ENCODE measurements at regions not wholly inside any gene's neighbourhood (a gene's known extent, or its start where the extent isn't known, plus 50 kb on each side); places are given as distances from the start of the nearest gene placed in this dataset.

DNA sequence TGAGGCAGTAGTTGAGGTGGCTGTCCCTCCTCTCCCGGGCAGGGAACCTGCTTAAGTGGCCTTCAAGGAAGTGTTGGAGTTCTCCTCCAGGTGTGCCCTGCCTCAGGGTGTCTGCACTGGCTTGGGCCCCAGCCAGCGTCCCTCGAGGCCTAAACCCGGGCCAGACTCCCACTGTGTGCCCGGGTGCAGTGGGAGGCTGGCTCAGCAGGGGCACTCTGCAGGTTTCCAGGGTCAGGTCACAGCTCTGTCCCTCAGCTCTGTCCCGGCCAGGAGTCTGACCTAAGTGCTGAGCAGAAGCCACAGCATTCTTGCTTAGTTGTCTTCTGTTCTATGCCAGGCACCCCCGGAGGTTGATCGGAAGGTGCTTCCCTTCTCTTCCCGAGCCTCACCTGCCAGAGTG lies 69.0 kb upstream of the OTOS start:
- DNase-seq (ENCODE audit: low read depth): no peak

DNA sequence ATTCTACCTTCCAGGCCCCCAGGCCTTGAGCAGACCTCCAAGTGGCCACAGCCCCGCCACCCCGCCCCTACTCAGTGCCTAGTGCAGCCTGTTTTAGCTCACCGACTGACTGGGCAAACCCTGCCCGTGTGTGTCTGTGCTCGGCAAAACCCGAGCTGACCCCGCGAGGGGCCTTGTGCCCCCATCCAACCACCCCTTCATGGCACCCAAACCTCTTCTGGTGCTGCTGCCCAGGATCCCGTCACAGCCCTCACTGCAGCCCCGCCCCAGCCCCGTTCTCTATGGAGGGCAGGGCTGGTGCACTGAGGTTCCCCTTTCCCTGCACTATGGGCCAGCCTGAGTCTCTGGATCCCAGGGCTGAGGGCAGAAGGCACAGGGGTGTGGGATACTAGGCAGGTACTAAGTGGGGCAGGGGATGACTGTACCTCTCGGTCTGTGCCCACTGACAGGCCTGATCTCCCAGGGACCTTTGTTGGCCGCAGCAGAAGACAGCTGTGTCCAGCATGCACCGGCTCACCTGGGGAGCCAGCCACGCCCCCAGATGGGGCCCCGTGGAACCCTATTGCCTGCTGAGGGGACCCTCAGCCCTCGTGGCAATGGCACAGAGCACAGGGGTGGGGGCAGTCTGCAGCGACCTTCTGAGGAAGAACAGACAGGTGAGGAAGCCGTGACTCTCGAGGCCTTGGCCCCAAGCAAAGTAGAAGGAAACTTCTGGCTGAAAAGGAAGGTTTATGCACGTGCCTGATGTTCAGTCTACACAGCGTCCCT lies 69.9 kb upstream of the OTOS start:
- no peak for DNase-seq (ENCODE audit: low read depth)

DNA sequence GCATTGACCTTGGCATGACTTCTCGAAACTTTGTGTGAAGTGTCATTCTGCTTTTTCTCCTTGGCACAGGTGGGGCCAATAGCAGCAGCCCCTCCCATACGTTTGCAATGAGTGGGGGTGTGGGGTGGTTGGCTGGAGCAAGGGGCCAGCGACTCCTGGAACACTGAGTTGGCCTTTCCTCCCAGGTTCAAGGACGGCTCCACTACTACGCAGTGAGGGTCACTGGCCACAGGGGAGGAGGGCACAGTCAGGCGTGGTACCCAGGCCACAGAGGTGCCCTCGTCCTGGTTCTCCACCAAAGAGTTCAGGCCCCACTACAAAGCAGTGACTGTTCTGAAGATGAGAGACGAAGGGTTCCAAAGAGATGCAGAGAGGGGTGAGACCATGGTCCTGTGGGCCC lies 70.6 kb upstream of the OTOS start:
- no peak for DNase-seq (ENCODE audit: low read depth)

DNA sequence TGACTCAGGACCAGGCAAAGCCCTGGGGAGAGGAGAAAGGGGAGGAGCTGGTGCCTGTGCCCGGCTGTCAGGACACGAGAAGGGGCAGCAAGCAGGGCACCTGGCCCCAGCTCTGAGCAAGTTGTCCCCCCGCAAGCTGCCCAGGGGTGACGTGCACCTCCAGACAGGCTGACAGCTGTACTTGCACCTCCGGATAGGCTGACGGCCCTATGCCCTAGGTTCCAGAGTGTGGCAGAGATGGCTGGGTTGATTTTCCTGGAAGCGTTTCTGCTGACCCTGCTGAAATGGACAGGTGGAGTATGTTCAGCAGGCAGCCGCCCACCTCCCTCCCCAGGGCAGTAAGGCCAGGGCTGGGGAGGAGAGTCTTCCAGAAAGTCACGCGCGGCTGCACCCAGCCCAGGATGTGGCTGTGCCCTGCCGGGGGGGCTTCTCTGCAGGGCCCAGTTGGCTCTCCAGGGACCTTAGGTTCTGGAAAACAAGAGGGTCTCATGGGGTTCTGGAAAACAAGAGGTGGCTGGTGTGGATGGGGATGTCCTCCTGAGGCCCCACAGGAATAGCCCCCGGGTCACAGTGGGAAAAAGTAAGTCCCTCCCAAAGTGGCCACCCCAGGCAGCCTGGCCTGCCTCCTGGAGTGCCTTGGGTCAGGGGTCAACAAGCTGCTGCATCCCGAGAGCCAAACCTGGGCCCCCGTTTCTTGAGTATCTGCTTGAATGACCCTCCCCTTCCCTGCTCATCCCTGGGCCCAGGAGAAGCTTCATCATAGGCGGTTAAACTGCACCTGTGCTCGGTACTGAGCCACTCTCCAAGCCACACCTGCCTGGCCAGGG lies 71.4 kb upstream of the OTOS start:
- DNase-seq (ENCODE audit: low read depth): no peak

DNA sequence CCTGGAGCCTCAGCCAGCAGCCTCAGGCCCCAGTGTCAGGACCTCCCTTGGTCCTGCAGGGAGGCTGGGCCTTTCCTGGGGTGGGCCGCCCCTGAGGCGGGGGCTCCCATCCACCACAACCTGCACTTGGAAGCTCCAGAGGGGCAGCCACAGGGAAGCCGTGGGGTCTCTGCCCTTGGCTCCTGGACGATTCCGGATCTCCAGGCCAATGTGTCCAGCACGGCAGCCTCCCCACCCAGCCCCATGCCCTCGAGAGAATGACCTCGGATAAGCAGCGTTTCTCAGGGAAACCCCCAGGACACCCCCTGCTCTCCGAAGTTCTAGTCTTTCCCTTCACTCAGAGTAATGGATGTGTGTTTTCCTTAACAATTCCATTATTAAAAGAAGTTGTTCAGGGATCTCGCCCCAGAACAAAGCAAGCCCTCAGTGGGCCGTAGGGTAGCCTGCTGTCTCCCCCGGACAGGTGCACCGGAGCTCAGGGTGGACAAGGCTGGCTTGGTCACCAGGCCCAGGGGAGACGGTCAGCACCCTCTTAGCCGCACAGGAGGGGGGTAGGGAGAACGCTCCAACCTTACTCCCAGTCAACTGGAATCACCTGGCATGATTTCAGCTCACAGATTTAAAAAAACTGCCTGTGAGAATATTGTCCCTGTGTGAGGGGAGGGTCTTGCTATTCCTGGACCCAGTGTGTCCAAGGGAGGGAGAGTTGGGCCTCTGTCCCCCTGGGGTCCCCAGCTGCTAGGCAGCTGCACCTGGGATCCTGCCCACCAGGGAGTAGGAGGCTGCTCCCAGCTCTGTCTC lies 72.2 kb upstream of the OTOS start:
- DNase-seq (ENCODE audit: low read depth): no peak

DNA sequence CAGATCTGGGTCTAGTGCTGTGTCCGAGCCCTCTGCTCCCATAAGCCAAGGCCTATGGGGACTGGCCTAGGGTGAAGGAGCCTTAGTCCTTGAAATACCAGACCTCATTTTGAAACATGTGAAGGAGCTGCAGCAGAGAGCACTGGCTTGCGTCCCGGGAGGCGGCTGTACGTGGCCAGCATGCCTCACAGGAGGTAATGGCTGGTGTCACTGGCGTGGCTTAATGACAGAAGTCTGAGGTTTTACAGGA lies 72.7 kb upstream of the OTOS start:
- no peak for DNase-seq (ENCODE audit: low read depth)

DNA sequence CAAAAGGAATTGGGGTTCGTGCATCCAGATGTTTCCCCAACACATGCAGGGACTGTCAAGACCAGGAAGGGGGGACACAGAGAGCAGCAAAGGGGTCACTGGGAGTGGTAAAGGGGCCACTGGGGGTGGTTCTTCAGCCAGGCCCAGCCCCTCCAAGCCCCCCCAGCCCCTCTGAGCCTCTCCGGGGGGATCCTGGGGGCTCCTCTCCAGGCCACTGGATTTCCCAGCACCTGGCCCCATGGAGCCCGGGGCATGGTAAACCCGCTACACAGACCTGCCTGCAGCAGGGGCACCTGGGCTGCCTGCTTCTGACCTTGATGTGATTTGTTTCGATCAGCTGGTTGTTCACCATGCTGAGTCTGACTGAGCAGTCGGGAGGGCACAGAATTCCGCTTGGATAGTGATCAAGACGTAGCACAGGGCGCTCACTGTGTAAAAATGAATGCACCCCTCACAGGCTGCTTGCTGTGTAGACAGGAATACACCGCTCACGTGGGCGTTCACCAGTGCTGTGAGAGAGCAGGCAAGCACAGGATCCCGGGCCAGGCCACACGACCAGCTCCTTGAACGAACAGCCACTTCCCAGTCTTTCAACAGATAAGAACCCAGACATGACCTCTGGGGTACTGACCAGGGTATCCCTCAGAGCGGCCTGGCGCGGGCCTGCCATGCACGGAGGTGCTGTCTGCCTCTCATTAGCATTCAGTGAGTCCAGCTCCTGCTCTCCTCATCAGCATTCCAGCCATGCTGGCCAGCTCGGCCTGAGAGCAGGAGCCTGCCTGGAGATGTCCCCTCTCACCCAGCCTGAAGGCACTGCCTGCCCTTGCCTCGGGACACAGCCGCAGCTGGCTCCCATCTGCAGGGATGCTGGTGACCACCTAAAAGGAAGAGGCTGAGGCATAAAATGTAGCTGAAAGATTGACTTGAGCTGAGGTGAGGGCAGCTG lies 73.3 kb upstream of the OTOS start:
- no peak for DNase-seq (ENCODE audit: low read depth)

DNA sequence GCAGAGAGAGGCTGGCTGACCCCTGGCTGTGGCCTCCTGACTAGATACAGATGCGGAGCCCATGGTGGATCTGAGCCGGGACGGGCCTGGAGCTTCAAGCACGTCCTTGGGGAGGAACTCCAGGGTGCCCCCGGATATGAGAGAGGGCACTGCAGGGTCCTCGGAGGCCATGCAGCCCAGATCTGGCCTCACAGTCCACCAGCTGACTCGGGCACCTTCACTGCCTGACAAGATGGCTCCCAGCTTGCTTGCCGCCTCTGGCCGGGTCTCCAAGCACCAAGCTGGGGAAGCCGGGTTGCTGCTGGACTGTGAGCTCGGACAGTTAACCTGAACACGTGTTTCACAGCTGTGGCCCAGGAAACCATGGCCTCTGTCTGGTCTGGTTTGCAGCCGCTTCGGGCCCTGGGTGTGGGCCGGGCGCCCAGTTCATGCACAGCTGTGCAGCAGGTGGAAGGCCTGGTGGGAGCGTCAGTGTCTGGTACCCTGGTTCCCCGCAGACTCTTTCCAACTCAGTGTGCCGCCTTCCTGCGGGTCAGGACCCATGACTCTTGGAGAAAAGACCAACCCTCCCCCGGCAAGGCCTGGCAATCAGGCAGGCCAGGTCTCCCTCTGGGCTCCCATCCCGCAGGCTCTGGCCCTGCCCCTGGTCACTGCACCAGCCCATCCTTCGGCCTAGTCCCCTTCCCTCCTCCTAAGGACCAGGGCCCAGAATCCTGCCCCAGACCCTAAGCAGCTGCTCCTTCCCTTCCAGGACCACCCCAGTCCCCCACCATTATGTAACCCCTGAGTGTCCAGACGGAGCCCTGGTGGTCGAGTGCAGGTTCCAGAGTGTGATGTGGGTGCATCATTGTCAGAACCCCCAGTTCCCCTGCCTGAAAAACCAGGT lies 74.6 kb upstream of the OTOS start:
- no peak for DNase-seq (ENCODE audit: low read depth)

DNA sequence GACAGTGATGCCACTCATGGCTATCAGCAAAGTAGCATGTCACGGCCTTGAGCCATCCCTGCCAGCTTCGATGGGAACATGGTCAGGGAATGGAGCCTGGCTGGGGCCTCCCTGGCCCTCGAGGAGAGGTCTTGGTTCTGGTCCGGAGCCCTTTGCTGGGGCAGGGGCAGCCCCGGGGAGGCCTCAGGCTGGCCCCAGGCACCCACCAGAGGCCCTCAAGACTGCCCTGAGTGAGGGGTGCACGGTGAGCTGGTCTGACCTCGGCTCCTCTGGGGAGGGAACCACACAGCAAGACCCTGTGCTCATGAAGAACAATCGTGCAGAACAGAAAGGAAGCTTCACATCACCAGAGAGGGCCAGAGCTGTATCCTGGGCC lies 75.2 kb upstream of the OTOS start:
- no peak for DNase-seq (ENCODE audit: low read depth)

DNA sequence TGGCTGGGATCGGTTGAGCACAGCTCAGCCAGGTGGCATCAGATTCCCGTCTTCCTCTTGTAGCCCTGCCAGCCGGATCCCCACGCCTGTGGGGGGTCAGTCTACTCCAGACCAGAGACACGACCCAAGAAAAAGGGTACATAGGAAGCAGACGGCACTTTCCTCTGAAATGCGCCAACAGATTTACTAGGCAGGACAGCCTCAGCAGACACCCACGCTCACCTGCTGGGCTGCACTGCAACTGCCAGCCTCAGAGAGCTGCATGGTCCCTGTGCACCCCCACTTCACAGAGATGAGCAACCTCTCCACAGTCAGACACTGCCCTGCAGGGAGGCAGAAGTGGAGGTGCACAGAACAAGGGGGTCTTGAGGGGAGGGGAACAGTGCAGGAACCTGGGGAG lies 75.7 kb upstream of the OTOS start:
- no peak for DNase-seq (ENCODE audit: low read depth)

DNA sequence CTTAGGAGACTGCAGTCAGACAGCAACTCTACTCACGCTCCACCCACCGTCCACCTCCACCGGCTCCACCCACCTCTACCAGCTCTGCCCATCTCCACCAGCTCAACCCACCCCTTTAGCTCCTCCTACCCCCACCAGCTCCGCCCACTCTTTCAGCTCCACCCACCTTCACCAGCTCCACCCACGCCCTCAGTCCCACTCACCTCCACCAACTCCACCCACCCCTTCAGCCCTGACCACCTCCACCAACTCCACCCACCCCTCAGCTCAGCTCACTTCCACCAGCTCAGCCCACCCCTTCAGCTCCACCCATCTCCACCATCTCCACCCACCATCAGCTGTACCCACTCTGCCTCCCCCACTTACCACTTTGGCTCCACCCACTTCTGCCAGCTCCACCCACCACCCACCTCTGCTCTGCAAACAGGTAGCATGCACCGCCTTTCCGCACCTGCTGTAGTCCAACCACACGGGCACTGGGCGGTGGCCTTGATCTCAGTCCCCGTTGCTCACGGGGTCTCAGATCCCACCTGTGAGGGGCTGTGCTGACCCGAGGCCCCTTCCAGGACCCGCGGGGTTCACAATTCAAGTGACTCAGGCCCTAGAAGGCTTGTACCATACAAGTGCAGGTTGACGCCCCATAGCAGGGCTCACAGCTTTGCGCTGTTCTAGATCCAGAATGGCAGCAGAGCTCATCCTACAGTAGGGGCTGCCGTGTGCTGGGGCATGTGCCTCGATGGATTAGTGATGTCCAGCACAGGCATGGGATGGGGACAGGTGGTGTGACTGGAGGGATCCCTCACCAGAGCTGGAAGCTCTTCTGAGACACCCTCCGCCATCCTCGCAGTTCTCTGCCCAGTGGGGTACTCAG lies 77.2 kb upstream of the OTOS start:
- no peak for DNase-seq (ENCODE audit: low read depth)

DNA sequence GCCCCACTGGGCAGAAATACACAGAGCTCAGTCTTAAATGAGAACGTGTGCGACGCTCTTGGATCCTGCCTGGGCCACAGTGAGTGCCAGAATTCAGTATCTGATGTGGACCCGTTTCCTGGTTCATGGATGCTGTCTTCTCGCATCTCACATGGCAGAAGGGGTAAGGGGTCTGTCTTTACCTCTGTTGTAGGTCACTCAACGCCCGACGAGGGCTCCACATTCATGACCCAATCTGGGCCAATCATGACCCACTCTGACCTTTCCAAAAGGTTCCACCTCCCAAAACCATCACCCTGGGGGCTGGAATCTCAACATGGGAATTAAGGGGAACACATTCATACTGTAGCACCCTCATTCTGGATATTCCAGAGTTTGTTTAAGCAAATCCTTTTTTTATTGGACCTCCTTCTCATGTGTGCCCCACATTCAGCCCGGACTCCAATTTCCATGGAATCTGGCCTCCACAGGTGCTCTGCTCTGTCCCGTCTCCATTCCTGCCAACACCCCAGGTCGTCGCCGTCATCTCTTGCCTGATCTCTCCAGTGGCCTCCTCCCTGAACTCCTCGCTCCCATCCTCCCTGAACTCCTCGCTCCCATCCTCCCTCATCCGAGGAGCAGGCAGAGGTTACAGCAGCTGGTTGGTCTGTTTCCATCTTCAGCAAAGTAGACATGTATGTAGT lies 78.9 kb upstream of the OTOS start:
- DNase-seq (ENCODE audit: low read depth): no peak

DNA sequence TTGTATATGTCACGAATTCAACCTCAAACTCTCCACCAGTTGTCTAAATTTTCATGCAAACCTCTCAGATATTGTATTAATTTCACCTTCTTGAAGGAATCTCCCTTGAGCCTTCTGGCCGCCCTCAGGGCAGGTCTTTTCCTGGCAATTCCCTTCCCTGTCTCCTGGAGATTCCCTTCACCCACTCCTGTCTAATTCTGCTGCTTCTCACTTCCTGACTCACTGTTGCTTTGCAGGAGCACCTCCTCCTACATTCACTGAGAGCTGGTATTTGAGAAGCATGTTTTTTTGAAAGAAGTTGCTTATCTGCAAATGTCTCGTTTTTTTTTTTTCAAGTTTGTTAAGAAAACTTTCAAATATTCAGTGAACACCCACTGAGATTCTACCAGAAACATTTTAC lies 79.9 kb upstream of the OTOS start:
- DNase-seq (ENCODE audit: low read depth): no peak

DNA sequence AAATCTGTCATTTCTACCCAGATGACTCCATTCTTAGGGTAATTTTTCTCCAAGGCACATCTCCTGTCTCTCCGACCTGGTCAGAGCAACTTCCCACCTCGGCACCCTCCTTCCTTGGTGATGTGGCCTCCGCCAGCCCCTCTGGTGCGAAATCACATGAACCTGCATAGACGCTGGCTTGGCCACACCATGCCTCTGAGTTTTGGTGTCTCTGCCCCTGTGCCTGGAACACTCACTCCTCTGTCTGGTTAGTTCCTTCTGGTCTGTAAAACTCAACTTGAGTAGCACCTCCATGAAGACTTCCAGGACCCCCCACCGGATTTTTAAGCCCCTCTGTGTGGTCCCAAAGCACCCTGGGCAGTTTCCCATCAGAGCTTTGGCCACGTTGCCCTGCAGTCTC lies 83.2 kb upstream of the OTOS start:
- DNase-seq (ENCODE audit: low read depth): no peak

DNA sequence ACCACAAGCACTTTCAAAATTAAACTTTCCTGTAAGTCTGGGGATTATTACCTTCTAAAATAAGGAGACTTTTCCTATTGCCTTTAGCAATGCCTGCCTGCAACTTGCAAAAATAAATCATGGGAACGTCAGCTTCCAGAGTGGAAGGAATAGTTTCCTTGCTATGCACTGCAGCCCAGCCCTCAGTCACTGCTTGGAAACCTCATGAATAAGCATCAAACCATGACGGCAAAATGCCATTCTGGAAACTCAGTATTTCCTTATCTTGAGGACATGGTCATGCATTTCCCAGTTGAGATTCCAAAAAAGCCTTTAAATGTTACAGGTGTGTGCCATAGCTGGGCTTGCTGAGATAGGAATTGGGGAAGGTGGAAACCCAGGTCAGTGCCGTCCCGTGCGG lies 84.2 kb upstream of the OTOS start:
- no peak for DNase-seq (ENCODE audit: low read depth)

DNA sequence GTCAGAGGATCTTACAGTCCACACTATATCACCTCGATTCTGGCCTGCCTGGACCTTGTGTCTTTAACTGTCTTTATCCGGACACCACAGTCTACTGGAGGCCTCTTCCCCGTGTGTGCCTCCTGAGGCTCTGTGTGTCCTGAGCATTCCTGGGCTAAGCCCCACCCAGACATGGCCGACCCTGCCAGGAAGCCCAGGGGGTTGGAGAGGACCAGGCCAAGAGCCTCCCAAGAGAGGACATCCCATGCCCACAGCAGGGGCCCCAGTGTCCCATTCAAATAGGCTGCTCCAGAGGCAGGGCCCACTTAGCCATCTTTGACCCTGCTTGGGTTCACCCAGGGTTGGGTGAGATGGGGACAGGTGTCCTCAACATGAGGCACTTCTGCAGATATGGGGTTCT lies 84.7 kb upstream of the OTOS start:
- no peak for DNase-seq (ENCODE audit: low read depth)

DNA sequence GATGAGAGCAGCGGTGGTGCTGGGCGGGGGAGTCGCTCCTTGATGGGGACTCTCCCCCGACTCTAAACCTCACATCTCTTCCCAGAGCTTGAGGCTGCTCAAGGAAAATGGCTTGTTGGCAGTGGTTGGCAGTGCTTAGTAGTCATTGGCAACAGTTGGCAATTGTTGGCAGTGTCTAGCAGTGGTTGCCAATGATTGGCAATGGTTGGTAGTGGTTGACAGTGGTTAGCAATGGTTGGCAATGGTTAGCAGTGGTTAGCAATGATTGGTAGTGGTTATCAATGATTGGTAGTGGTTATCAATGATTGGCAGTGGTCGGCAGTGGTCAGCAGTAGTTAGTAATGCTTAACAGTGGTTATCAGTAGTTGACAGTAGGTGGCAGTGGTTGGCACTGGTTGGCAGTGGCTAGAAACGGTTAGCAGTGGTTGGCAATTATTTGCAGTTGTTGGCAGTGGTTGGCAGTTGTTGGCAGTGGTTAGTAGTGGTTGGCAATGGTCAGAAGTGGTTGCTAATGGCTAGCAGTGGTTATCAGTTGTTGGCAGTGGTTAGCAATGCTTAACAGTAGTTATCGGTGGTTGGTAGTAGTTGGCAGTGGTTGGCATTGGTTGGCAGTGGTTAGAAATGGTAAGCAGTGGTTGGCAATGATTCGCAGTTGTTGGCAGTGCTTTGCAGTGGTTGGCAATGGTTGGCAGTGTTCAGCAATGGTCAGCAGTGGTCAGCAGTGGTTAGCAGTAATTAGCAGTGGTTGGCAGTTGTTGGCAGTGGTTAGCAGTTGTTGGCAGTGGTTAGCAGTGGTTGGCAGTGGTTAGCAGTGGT lies 85.4 kb upstream of the OTOS start:
- DNase-seq (ENCODE audit: low read depth): no peak
